Right forelimb (tissue), 1 donor: ENCODE measurements at regions not wholly inside any gene's neighbourhood (a gene's known extent, or its start where the extent isn't known, plus 50 kb on each side); places are given as distances from the start of the nearest gene placed in this dataset.

Experiments used
- DNase-seq: peaks from one replicate; pipeline ENCODE4 v3.0.0-alpha.2; 2018

DNA sequence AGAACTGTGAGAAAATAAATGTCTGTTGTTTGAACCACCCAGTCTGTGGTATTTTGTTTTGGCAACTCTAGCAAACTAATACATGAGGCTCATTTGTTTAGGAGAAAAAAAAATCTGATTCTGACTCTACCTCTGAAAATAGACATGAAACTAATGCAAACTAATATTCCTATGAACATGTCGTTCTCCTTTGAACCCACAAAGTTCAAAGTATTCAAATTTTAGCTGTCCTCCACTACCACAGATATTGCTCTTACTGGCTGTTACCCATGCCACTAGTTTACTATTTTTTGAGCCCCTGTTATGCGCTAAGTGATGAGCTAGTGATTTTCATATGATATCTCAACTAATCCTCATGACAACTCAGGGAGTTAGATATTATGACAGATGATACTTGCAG is 58.8 kb upstream of the ZNF804B start:
- no peak for DNase-seq

DNA sequence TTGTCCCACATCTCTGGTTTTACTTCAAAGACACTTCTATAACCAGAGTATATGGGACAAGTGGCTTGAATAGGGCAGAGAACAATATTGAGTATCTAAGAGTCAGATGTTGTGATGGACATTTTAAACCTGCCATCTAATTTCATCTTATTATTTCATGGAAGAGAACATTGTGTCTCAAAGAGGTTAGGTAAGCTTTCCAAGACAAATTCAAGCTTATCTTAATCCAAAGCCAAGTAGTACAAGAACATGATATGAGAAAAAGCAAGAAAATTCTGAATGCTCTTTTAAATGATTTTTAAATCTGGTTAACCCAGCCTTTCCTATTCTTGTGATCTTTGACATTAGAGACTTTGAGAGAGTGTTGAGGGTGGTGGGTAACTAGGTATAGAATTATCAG is 65.3 kb upstream of the ZNF804B start:
- DNase-seq = no peak

DNA sequence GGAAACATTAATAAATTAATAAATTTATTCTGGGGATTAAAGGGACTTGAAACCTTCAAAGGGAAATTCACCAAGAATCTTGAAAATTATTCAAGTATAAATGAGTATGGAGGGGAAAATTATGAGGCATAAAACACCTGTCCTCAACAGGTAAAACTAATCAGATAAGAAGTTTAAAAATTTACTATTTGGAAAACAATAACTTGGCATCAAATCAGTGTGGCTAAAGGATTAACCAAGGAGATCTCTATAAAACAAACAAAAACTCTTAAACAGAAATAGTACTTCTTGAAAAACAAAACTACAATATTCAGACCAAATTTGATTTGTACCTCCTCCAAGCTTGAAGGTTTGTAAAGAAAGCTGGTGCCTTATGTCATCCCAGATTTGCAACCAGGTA is 66.4 kb upstream of the ZNF804B start:
- no peak for DNase-seq

DNA sequence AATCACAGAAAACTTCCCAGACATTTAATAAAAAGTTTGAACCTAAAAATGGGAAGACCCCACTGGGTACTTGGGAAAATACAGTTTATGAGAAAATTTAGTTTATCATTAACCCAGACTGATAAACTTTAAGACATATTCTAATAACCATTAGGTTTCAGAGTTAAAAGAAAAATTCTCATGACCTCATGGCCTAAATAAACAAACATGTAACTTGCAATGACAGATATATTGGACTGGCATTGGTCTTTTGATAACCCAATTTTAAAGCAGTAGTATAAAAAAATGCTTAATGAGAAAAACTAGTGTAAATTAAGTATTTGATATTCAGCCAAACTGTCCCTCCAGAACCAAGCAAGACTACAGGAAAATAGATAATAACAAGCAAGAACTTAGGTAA is 67.0 kb upstream of the ZNF804B start:
- DNase-seq = no peak

DNA sequence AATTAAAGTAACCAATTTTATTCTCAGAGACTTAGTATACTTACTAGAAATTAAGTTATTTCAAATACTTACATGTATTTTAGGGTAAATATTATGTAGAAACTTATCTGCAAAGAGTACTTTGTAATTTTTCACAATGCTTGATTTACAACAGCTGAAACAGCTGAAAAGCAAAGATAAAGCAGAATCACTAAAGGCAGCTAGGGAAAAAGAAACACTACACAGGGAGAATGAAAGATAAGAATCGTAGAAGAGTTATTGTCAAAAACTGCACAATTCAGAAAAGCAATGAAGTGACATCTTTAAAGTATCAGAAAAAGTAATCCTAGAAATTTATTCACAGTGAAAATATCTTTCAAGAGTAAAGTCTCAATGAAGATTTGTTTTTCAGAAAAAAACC is 69.7 kb upstream of the ZNF804B start:
- DNase-seq = no peak

DNA sequence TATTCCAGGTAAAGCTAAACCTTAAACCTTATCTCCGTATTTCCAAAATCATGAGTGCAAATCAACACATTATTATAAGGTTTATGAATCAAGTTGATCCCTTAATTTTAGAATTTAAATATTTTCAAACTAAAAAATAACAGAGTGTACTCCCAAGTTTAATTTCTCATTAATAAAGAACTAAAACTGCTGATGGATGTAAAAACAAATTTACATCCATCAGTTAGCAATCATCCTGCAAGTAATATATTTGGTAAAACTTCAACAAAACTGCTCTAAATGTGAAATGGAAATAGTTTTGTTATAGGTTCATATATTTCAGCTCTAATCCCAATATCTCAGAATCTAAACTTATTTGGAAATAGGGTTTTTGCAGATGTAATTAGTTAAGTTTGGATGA is 71.3 kb upstream of the ZNF804B start:
- no peak for DNase-seq

DNA sequence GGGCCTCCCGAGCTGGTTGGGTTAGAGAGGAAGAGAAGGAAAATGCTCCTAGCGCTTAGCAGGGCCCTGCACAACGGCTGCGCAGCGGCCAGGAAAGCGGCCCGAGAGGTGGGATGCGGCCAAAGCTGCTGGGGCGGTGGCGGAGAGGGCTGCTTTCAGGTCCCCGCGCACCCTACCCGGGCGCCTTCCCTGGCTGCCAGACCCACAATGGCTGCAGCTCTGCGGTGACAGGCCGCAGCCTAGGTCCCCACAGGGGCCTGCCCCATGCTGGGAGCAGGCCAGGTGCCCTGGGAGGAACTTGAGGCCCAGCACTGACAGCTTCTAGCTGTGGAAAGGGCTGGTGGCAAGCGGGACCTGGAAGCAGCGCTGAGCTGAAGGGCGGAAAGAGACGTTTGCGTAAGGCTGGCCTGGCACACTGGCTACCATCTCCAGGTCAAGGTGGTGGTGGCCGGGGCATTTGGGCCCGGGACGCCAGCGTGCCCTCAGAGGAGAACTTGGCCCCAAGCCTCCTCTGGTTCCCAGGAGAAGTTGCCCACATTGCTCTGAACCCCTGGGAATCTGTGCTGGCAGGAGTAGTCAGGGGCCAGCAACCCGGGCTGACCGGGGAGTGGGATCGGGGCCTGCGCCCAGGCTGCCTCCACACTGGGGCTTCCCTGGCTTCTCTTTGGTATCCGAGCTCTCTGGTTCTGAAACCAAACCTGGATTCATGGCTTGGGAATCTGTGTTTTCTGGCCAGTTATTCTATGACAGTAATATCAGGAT is 72.9 kb upstream of the ZNF804B start:
- no peak for DNase-seq

DNA sequence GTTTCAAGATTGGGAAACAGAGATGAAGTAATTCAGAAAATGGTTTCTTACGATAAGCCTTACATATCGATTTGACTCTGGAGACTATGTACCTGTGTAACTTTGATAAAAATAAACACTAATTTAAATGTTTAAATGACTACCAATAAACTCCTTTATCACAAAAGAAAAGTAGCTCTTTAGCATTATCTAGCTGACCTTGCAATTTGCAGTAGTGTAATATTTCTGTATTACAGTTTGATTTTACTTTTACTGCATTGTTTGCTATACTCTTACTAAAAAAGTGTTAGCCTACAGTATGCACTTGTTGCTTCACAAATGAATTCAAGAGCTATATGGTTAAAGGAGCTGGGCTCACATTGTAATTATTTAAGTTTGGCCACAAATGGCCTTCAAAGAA is 77.8 kb upstream of the ZNF804B start:
- DNase-seq = no peak

DNA sequence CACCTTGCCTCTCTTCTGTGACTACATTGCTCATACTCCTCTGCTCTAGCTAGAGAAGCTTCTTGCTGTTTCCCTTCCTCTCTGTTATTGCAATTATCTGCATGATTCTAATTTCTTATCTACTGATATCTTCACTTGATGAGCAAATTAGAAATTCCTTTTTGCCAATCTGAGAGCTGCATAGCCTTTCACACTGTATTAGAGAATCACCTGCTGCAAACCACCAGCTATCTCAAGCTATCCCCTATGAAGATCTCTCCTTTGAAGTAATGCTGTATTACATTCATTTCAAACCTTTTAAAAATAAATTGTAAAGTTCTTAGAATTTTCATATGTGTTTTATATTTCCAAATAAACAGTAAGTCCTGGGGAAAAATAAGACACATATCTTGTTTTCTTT is 89.0 kb upstream of the ZNF804B start:
- no peak for DNase-seq

DNA sequence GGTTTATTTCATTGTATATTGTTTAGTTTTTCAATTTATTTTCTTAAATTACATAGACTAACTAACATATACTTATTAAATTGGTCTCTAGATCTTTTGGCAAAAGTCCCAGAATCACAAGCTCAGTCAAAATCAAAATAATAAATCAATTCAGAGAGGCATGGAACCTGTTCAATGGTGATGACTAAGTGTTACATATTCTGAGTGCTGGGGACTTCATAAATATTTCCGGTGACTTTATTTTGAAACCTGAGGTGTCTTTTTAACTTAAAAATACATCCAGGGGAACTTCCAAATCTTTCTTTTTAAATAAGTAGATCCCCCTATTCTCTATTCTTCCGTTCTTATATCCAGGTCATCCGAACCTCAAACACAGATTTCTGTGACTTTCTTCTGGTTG is 89.6 kb upstream of the ZNF804B start:
- no peak for DNase-seq

DNA sequence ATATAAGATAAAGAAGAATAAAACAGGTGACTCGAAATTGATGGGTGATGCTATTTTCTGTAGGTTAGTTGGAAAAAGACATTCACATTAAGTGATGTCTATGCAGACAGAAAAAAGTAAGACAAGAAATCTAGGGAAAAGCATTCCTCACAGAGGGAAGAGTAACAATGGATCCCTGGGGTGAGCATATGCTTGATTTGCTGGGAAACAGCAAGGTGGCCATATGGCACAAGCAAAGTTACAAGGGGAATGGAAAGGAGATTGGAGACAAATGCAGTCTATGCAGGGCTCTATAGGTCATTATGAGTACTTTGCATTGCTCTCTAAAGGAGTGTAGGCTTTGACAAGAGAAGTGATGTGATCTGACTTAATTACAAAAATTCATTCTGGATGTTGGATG is 90.9 kb upstream of the ZNF804B start:
- no peak for DNase-seq

DNA sequence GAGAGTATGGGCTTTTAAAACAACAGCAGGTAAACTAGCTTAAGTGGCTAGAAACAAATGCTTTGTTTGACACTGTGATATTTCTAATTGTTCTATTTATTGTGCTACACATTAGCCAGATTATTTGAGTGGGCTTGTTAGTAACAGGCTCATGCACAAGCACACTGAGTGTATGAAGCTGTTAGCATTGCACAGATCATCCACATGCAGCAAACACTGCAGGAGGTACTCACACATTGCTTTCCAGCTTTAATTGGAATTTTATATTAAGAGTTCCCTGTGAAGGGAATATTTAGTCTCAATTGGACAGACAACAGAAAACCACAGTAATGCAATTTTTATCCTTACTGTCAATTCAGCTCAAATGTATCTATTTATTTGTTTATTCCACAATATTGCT is 92.9 kb upstream of the ZNF804B start:
- DNase-seq = no peak

DNA sequence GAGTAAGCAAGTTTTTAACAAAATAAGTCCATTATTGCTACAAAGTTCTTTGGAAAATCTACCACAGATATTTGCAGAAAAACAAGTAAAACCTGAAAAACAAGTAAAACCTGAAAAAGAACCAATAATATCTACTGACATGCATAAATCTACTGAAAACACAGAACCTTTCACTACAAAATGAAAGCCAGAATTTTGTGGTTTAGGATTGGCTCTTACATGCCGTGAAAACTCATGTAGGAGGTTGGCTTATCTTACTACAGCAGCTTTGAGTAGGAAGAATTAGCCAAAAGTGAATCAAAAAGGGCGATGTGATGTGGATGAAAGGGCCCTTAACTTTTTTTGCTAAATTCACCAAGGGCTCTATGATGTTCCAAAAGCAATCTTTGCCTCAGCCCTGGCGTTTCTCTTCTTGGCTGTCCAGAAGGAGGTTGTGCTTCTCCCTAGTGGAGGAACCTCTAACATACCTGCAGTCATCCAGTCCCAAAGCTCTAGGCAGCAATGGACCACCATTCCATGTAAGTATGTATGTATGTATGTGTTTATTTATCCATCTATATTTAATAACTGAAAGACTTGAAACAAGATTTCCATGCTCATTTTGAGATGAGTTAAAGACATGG is 93.5 kb upstream of the ZNF804B start:
- no peak for DNase-seq

DNA sequence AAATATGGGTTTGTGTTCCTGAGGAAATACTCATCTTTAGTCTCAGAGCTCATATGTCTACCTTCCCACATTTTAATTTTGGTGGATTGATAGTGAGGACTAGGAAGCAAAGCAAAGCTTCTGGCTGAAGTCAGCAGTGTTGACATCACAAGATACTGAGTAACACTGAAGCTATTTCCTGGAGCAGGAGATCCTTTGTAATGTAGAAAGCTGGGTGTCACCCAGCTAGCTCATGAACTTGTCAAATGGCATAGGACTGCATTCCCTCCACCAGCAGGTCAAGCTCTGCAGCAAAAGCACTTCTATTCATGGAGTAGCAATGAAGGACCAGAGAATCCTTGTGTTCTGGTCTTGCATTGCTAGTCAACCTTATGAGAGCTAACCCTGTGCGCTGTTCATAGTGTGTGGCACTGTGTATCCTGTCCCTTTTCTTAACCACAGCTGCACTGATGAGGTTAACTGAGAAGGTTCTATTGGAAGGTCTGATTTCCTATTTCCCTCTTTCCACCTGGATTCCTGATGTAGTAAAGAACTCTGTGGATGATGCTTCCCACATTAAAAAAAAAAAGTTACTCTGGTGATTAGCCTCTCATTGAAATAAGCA is 94.8 kb upstream of the ZNF804B start:
- no peak for DNase-seq

DNA sequence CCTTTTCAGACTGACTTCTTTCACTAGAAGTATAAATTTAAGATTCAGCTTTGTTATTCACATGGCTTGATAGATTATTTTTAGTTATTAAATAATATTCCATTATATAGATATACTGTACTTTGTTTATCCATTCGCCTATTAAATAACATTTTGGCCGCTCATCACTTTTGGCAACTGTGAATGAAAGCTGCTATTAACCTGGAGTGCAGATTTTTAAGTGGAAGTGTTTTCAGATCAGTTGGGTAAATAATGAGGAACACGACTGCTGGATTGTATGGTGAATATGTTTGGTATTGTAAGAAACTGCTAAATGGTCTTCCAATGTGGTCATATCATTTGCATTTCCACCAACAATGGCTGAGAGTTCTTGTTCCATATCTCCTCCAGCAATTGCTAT is 97.6 kb upstream of the ZNF804B start:
- DNase-seq = no peak

DNA sequence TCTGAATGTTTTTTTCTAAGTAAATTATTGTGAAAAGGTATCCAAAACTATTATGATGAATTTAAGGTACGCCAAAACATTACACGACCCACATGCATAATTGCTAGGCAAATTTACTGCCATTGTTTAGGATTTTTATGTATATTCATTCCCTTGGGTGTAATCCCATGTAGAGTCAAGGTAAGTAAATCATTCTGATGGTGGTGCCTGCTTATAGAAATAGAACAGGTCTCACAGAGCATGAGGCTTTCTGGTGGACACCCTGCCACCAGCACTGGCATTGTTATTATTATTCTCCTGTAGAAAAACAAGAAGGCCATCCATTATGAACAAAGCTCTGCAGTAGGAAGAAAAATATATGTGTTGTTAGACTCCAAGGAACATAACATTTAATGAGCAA is 111.7 kb upstream of the ZNF804B start:
- no peak for DNase-seq

DNA sequence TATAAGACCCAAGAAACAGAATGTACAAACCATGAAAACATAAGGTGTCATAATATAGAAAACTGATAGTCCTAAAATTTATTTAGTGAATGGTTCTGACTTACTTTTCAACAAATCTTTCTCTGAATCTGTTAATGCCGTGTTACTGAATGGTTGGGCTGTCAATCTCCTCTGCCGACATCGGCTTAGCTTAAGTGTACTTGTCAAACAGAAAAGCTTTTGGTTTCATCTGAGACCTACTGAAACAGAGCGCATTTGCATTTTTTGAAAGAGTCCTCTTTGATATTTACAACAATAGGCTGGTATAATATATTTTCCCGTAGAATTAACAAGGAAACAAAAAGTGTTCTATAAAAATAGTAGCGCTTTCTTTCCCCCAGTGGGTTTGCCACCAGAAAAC is 120.9 kb upstream of the ZNF804B start:
- DNase-seq = no peak

DNA sequence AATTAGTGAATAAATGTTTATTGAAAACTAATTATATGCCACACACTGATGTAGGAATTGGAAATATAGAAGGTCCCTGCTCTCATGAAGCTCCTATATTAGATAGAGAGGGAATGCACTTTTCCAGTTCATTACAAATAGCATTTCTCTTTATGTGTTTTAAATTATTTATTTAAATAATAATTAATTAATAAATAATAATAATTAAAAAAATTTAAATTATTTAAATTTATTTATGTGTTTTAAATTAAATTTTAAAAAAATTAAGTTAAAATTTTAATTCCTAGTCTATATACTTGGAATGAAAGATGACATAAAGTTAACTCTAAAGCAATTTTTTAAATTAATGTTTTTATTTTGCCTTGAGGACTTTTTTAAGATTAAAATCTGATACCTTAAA is 121.7 kb upstream of the ZNF804B start:
- no peak for DNase-seq

DNA sequence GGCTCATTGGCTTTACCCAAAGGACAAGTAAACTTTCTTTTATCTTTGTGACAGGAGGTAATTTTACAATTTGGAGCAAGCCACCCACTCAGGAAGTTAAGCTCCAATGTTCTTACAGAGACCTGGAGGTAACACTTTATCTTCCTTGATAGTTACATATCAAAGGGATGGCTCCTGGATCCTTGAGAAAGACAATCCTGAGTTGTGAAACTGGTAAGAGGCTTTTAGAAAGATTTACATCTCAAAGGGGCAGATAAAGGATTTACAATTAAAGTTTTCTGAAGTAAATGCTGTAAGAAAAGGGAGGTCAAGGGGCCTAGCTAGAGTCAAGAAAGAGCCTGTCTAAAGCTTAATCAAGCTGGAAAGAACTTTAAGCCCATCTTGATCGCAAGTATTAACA is 124.4 kb upstream of the ZNF804B start:
- no peak for DNase-seq

DNA sequence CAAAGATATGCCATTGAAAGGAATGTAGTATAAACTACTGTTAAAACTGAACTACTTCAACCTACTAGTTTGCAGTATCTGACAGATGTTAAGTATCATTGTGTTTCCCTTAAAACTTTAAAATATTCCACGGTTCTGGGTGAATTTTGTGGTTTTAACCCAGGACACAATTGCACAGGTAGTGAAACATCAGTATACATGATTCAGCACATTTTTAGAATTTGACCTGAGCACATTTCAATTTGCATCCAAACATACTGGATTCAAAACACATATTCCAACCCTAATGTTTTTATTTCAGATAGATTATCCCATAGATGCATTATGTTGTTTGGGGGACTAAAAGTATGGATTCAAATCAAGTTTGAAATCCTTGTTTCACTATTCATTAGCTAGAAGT is 129.9 kb upstream of the ZNF804B start:
- no peak for DNase-seq

DNA sequence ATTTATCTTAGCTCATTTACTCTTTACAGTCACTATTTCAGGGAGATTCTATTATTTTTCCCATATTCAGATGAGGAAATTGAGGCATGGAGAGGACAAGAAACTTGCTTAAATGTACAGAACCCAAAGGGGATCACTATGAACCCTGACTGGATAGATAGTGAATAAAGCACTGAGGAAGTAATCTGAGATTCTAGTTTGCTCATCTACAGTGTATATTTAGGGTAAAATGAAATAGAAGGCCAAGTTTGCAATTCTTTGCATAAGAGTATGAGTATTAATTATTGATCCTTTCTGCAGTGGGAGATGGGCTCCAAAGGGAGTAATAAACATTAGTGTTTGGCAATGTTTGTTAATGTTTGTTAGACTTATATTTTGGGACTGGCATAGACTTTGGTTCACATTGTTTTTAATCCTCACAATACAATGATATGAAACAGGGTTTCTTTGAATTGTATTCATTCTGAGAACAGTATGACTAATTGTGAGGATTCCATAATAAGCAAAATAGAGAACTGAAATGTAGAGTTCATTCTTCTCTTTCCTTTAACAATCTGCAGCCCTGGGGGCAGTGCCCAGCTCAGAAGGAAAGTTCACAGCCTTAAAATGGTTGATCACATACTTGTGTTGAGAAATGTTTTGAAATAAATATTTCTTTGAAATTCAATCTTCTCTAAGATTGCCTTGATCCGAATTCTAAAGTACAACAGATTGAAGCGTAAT is 131.0 kb upstream of the ZNF804B start:
- DNase-seq = no peak

DNA sequence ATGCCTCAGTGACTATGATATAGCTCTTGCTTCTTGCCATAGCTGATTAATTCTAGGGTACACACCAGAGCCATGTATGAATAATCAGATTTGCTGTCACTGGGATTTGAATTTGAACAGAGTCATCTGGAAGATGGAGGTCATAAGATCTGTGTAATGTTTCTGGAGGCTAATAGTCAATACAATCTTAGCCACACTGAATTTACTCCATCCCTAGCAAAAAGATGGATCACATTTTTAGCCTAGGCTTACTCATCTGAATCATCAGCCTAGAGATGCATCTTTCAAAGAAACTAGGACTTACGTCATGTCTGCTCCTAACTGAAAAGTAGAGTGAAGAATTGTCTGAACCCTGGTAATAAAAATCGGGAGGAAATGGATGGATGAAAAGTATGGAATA is 142.3 kb upstream of the ZNF804B start:
- DNase-seq = no peak

DNA sequence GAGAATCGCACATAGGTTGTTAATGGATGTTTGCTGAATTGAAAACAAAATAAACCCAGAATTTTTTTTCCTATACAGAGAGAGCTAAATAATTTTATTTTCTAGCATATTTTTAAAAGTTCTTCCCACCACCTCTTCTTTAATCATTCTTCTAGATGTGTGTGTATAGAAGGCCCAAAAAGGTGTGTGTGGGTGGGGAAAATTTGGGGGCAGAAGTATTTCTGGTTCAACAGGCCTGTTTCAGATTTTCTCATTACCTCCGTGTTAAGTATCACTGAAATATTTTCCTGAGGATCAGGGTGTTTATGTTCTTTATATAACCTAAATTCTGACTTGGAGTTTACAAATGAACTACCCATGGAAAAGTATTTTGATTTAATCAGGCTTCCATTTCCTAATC is 144.2 kb upstream of the ZNF804B start:
- no peak for DNase-seq

DNA sequence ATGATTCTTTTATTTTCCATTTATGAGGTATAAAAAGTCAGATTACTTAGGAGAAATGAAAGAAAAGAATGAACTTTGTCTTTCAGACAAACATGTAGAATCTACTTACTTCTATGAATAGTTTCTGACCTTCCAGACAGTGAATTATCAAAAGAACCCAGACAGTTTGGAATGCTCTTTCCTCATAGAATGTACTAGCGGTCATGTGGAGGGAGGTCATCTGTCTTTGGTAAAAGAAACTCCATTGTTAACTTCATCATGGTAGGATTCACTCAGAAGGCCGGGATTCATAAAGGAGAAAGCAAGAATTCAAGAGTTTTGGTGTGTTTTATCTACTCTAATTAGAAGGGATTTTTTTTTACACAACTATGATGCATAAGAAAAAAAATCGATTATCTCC is 144.8 kb upstream of the ZNF804B start:
- no peak for DNase-seq
